ENCODE measurements at regions not wholly inside any gene's neighbourhood (a gene's known extent, or its start where the extent isn't known, plus 50 kb on each side); places are given as distances from the start of the nearest gene placed in this dataset.

DNA sequence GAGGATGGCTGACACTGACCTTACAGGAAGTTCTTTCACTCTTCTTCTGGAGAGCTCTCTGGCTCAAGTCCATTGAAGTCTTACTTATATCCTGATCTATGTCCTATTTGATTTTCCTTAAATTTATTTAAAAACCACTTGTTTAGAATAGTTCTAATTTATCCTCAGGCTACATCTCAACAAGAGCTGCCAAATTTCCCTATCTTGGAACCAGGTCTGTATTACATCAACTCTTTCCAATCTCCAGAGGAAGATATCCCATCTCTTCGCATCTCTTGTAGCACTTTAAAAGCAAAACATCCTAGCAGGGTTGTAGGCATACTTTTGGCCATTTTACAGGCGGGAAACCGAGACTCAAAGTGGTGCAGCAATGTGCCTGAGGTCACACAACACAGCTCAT is 290.5 kb upstream of the TEX13C start:
- TF ChIP-seq ZNF589 (CRISPR knock-in tag; IDR thresholded peaks at IDR 0.05; ENCODE audit: low read depth) = no peak
- TF ChIP-seq TCF7 (IDR thresholded peaks at IDR 0.05; ENCODE audit: borderline replicate concordance) = no peak

Data from K562 (cell line).